ENCODE measurements at regions not wholly inside any gene's neighbourhood (a gene's known extent, or its start where the extent isn't known, plus 50 kb on each side); places are given as distances from the start of the nearest gene placed in this dataset.

- BruUV-seq (replicated peaks) = no TSS peak
- TF ChIP-seq RFX5 (IDR thresholded peaks at IDR 0.05; ENCODE audit: low read depth, low read length) = no peak
- no peak for TF ChIP-seq HNF1B (CRISPR knock-in tag; IDR thresholded peaks at IDR 0.05)
- TF ChIP-seq MZF1 (CRISPR knock-in tag; IDR thresholded peaks at IDR 0.05; ENCODE audit: borderline replicate concordance) = no peak
- no peak for TF ChIP-seq FOXJ3 (CRISPR knock-in tag; IDR thresholded peaks at IDR 0.05; ENCODE audit: borderline replicate concordance)
- TF ChIP-seq, protein P1, sequence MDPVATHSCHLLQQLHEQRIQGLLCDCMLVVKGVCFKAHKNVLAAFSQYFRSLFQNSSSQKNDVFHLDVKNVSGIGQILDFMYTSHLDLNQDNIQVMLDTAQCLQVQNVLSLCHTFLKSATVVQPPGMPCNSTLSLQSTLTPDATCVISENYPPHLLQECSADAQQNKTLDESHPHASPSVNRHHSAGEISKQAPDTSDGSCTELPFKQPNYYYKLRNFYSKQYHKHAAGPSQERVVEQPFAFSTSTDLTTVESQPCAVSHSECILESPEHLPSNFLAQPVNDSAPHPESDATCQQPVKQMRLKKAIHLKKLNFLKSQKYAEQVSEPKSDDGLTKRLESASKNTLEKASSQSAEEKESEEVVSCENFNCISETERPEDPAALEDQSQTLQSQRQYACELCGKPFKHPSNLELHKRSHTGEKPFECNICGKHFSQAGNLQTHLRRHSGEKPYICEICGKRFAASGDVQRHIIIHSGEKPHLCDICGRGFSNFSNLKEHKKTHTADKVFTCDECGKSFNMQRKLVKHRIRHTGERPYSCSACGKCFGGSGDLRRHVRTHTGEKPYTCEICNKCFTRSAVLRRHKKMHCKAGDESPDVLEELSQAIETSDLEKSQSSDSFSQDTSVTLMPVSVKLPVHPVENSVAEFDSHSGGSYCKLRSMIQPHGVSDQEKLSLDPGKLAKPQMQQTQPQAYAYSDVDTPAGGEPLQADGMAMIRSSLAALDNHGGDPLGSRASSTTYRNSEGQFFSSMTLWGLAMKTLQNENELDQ (CRISPR knock-in tag; IDR thresholded peaks at IDR 0.05; ENCODE audit: borderline replicate concordance) = no peak
- 0 out of 2 replicates have a peak, but pooled peaks have one; percentile 28 for TF ChIP-seq MAFF (IDR thresholded peaks at IDR 0.05; ENCODE audit: low read depth, low read length)
- no peak for TF ChIP-seq RELA (CRISPR knock-in tag; IDR thresholded peaks at IDR 0.05)
- TF ChIP-seq KDM5B (CRISPR knock-in tag; IDR thresholded peaks at IDR 0.05; ENCODE audit: borderline replicate concordance) = no peak
- TF ChIP-seq SRSF4 (IDR thresholded peaks at IDR 0.05; ENCODE audit: low read depth, low read length, poor library complexity, severe bottlenecking) = no peak
- no peak for TF ChIP-seq ZNF20 (CRISPR knock-in tag; IDR thresholded peaks at IDR 0.05)
- peak in 1 of 2 experiments; percentile 56; a peak in 2 of 4 replicates for TF ChIP-seq MAFK (conservative IDR thresholded peaks at IDR 0.05 in 1 of 2, IDR thresholded peaks at IDR 0.05 in 1 of 2; ENCODE audit: low read length in 2 of 2)
- no peak for TF ChIP-seq ARID3A (IDR thresholded peaks at IDR 0.05; ENCODE audit: low read depth, low read length)
- no peak overlapping the region for H3K9ac ChIP-seq (ENCODE audit: insufficient read depth, low read depth, low read length)
- H2AFZ ChIP-seq (ENCODE audit: low read length) = no peak overlapping the region
- ChIA-PET POLR2A (no interaction called here), CTCF (ENCODE audit: low intra/inter-chr PET ratio, low total read pairs) (no interaction called here)
- H3K4me3 ChIP-seq (replicated peaks in 1 of 3; ENCODE audit: insufficient read depth in 1 of 3, low read depth in 2 of 3, low read length in 3 of 3) = no peak overlapping the region
- FAIRE-seq (no peak), DNase-seq (ENCODE audit: low spot score) (no peak), ATAC-seq (no peak)
- intact Hi-C loops (cut with micrococcal nuclease; ENCODE audit: unreplicated experiment) = no loop called here
- WGBS (ENCODE audit: low lambda C conversion rate) = 0% methylated on average over 2 of the region's 2 CpGs
- H3K36me3 ChIP-seq (replicated peaks in 1 of 2; ENCODE audit: control insufficient read depth in 1 of 2, insufficient read depth in 2 of 2, low read length in 2 of 2) = no peaks in the 10 kb centered on the region
- no peaks in the 10 kb centered on the region for H3K9me3 ChIP-seq (ENCODE audit: low read length)
- H4K20me1 ChIP-seq (ENCODE audit: insufficient read depth, low read length) = no peaks in the 10 kb centered on the region
- H3K4me2 ChIP-seq (ENCODE audit: low read depth, low read length) = no peak overlapping the region
- in situ Hi-C loops (cut with HindIII; ENCODE audit: extremely low pct_ligation_motif_present, low pct_unique_long_range_greater_than_20kb) = no loop called here
- H3K4me1 ChIP-seq (ENCODE audit: insufficient read depth, low read length) = no peaks in the 10 kb centered on the region
- H3K27ac ChIP-seq (ENCODE audit: extremely low read length, insufficient read depth, low read length) = no peak overlapping the region
- no peaks in the 10 kb centered on the region for H3K79me2 ChIP-seq (ENCODE audit: insufficient read depth, low read length)
- no peaks in the 10 kb centered on the region for H3K27me3 ChIP-seq (ENCODE audit: control insufficient read depth in 1 of 2, insufficient read depth in 2 of 2, low read length in 2 of 2)
These were observed 609.2 kb downstream of the TLE1 start for GRCh38 chr9:81080185-81080584.
